ENCODE measurements at regions not wholly inside any gene's neighbourhood (a gene's known extent, or its start where the extent isn't known, plus 50 kb on each side); places are given as distances from the start of the nearest gene placed in this dataset.
A peak's percentile ranks its signal among the peaks of the same experiment; 100 is the strongest.

DNA sequence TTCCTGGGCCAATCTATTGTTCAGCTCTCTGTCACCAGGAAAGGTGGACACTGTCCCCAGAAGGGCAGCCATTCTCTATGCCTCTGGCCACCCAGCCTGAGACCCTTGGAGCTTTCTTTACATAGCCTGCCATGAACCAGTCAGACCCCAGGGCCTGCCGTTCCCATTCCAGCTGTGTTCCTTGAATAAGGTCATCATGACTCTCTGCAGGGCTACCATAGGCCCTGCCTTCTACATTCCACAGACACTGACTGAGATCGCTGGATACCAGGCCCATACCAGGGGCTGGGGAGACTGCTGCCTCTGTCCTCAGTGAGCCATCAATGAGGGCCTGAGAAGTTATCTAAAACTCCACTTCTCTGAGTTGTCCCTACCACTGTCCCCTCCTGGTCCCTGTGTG lies 75.5 kb downstream of the SYNE3 start:
- DNase-seq = no peak

DNA sequence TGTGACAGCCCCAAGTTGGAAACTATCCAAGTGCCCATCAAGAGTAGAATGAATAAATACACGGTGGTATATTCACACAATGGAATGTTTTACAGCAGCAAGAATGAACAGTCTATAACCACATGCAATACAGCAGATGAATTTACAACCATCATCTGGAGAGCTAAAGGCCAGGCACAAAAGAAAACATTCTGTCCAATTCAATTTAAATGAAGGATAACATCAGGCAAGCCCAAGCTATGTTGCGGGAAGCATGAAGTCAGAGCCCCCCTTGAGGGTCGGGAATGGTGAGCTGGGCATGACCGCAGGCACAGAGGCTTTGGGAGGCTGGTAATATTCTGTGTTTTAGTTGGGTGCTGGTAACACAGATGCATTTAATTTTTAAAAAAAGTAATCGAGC lies 76.0 kb downstream of the SYNE3 start:
- no peak for DNase-seq

DNA sequence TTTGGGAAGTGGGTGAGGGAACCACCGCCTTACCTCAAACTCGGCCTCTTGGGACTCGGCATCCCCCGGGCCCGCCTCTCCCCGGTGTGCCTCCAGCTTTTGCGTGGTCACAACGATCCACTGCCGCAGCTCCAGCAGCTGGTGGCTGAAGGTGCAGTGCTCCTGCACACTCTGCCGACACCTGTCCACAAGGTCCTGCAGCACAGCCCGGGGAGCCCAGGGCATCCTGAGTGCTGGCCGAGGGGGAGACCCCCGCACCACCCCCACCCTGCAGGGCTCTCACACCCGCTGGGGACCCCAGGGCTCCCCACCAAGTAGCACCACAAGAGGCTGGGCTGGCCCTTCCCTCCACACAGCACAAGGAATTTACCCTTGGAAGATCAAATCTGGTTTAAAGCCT lies 76.6 kb downstream of the SYNE3 start:
- DNase-seq = no peak

GRCh38 chr14:95437715-95438114 lies 78.7 kb downstream of the SYNE3 start:
- DNase-seq = no peak

DNA sequence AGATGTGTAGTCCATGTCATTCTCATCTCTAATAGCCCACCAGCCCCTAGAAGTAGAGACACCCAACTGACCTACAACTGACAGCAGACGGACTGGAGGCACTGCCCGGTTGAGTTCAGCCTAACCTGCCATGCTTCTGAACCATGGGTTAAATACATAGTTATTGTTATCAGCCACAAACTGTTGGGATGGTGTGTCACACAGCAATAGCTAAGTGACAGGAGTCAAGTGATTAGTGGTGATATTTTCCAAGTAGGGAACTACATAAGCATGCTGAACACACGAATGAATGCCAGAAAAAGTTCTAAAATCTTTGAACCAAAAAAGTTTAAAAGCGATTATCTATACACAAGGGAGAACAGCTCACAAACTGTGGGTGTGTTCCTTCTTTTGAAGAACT lies 80.1 kb downstream of the SYNE3 start:
- no peak for DNase-seq

GRCh38 chr14:95434121-95434520 lies 82.3 kb downstream of the SYNE3 start:
- DNase-seq = no peak

- no peak for DNase-seq
These were observed 83.4 kb downstream of the SYNE3 start for GRCh38 chr14:95433094-95433478.

GRCh38 chr14:95432144-95433093 lies 84.0 kb downstream of the SYNE3 start:
- peak; percentile 83 for DNase-seq

DNA sequence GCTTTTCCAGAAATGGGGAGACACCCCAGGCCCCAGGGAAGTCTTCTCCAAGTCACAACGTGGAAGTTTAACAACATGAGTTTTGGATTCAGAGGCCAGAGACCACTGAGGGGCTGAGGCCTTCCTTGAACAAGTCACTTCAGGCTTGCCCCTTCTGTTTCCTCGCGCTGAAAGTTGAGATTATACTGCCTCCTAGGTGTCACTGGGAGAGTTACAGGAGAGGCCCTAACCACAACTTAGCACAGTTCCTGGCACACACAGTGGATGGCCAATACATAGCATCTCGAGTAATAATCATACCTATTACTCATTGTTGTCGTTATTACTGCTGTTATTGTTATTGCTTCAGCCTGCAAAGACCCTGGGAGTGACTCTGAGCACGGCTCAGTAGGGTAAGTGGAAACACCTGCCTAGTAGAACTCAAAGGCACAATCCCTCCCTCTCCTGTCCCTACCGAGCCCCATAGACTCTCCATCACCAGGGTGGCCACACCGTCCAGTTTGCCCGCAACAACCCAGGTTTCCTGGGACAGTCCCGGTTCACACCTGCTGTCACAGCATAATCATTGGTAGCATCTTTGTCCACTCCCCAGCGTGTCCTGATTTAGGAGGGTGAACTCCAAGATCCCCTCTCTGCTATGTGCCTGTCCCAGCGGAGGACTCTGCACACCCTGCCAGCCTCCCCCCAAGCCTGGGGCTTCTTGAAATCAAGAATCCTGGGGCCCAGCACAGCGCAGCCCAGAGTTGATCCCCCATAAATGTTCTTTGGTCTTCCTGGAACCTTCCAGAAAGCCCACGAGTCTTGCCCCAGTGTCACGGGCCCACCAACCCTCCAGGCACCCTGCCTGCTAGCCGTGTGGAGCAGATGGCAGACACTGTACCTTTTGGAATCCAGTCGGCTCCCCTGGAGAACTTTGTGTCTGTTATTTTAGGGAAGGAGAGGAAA lies 85.0 kb downstream of the SYNE3 start:
- DNase-seq = peak; percentile 59

DNA sequence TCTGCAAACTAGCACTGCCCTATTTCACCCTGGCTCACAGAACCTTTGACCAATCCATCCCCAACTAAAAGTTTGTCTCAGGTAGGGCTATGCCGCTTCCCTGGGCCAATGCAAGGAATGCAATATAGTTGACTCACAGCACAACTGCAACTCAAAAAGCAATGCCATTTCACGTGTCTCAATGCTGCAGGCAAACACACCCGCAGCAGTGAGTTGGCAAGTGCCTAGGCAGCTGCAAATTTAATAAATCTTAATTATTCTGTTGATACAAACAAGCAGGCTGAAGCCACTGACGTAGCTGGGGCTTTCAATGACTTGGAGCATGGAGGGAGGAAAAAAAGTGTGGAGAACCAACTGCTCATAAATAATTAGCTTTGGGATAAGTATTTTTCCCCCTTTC lies 87.9 kb downstream of the SYNE3 start:
- no peak for DNase-seq

DNA sequence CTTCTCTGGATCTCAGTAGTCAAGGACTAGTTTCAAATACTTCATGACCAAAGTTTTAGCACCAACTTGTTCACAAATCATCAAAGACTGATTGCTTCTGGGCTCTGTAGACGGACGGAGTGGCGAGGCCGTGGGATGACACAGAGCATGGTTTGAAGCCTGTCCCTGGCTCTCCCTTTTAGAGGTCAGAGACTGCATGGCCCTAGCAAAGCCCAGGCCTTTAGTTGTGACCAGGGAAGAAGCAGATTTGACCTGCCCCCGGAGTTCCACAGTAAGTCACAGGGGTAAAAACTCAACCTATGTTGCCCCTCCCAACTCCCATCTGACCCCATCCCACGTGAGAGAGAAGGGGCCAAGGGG lies 90.4 kb downstream of the SYNE3 start:
- no peak for DNase-seq

- DNase-seq = no peak
These were observed 90.9 kb downstream of the SYNE3 start for GRCh38 chr14:95425369-95426115.

- no peak for DNase-seq
These were observed 91.9 kb downstream of the SYNE3 start for GRCh38 chr14:95424529-95424928.

DNA sequence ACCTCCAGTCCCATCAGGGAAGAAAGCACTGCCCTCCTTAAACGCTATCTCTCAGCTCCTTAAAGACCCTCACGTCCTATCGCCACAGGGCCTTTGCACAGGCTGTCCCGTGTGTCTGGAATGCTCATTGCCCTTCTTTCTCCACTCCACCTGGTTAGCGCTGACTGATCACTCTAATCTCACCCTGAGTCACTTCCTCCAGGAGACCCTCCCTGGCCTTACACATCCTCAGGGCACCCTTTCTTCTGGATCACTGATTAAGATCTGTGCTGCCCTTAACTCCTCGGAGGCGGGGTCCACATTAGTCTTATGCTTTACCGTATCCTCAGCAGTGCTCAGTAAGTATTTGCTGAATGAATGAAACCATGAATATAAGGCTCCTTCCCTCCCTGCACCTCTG lies 94.7 kb downstream of the SYNE3 start:
- DNase-seq = no peak

GRCh38 chr14:95420060-95420459 lies 96.4 kb downstream of the SYNE3 start:
- no peak for DNase-seq

GRCh38 chr14:95419569-95419968 lies 96.9 kb downstream of the SYNE3 start:
- no peak for DNase-seq

GRCh38 chr14:95418858-95419257 lies 97.6 kb downstream of the SYNE3 start:
- no peak for DNase-seq

DNA sequence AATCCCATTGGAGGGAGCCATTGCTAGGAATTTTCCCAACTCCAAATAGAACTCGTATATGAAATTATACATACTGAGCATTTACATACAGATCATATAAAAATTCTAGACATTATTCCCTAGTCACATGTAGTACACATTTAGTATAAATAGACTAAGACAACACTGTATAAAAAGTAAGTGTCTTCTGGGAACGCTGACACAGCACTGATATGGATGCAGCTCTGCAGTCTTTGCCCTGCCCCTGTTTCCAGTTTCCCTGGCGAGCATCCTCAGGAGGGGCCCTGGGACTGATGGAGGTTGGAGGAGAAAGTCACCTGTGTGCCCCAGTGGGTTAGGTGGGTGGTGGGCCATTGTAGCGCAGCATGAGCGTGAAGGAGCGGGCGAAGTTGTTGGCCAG lies 97.8 kb upstream of the CLMN start:
- no peak for DNase-seq

DNA sequence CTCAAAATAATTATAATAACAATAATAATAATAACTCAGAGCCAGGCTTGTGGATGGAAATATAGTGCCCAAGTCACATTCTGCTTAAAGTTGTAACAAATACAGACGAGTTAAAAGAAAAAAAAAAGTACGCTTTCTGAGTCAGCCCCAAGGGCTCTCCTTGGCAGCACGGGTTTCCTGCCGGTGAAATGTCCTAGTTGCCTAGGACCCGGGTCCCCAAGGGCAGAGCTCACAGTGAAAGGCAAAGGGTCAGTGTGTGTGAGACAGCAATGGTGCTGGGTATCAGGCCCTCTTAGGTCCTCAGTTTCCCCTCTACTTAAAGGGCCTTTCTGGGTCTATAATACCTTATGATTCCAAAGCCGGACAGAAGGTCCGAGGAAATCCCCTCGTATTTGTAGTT lies 96.3 kb upstream of the CLMN start:
- DNase-seq = no peak

DNA sequence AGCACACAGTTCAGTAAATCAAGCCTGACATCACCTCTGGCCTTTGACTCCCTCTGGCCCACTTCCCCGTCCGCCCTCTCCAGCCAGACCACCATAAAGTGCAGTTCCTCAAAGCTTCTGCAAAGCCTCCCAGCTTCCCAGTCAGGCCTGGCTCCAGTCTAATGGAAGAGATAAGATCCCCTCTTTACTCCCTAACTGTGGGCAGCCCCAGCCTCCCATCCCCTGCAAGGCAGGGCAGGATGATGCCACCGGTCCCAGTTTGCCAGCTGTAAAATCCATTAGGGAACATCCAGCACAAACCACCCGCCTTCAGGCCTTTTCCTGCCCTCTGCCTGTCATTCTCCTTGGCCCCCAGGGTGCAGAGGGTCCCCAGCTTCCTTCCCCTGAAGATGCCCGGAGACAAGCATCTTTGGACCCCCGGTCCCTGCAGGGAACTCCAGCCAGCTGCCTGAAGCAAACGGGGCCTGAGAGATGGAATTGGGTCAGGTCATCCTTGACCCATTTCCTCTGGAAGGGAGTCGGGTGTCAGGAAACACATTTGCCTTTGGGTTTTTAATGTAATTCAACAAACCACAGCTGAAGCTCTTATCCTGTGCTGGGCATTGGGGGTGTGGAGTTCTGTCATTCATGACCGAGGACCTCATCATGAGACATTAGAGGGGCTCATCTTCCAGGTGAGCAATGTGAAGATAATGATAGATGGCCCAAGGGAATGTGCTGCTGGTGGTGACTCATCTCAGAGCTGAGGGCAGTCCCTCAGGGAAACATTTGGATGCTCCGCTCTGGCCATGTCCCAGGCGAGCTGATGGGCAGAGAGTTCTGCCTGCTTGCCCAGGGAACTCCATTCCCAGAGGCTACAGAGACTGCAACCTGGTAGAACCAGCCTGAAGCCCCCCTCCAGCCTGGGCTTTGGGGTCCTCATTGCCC lies 93.8 kb upstream of the CLMN start:
- no peak for DNase-seq

DNA sequence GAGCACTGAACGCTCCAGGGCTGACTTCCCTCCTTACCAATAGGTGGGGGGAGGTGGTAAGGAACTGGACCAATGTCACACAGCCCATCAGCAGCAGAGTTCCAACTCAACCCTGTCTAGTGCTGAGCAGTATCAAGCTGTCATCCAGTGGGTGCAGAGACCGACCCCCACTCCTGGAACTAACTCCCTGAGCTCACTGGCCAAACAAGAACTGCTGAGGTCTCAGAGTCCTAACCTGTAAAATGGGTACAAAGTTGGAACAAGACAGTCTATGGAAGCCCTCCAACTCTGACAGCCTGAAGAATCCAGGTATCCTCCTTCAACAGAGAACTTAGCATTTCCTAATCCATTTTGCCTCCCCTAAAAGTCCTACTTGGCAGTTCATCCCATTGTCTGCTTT lies 91.1 kb upstream of the CLMN start:
- no peak for DNase-seq
